Right ventricle myocardium superior (tissue), 1 donor: ENCODE measurements at regions not wholly inside any gene's neighbourhood (a gene's known extent, or its start where the extent isn't known, plus 50 kb on each side); places are given as distances from the start of the nearest gene placed in this dataset.

ENCODE experiments used
- ATAC-seq: fragments of 200-7000 bp; cut with Tn5 transposase; one replicate; pipeline ENCODE4 v1.9.1; 2020; ENCODE audit warnings: mild to moderate bottlenecking; ENCODE audit not compliant: poor library complexity
- DNase-seq: peaks from one replicate; pipeline ENCODE4 v3.0.0-alpha.2; 2020
- intact Hi-C: fragments of 100-400 bp; cut with DNase I; formaldehyde crosslinking; loops from one replicate; pipeline ENCODE4 v1.11.2; 2022
- donor health status: DM: no; HTN: yes; CAD: no; lungs with severe emphysema.

GRCh38 chr6:28720357-28721231 lies 194.9 kb downstream of the GPX5 start:
- DNase-seq (no peak), ATAC-seq (no peak)
- intact Hi-C loops = no loop called here

- intact Hi-C loops = no loop called here
- DNase-seq (no peak), ATAC-seq (no peak)
Observed at GRCh38 chr6:28721372-28721771, 195.7 kb downstream of the GPX5 start.

DNA sequence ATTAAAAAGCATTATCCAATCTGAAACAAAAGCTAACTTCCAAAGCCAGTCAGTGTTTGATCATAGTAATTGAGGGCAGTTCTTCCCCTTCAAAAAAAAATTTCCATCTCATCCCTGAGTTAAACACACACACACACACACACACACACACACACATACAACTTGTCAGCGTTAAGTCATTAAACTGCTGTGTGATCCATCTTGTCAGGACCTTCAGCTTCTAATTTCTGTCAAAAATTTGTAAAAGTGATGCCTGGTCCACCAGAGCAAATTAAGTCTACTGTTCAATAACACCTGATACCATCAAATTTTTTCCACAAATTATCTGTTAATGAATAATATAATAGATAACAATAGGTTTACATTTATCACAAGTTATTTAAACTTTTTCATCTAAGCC lies 198.7 kb downstream of the GPX5 start:
- intact Hi-C loops = no loop called here
- no peak for DNase-seq
- no peak for ATAC-seq

DNA sequence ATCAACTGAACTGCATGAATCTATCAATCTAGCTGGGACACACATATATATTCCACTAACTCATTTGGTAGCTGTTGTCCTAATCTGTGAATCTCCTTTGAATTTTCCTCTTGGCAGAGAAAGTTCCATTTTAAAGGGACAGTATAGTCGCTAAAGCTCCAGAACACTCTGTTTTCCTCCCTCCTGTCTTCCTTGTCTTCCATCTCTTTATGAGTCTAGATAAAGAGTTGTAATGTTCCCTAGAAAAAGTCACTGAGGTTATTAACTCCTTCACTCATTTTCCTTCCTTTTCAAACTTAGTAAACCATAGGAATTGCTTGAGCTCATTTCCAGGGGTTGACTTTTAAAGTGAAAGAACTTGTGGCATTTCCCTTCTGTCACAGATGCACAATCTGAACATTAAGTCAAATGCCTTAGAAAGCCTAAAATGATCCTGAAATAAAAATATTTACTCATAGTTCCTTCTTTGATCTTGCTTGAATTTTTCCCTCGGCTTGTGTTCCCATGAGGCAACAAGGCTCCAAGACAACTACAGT lies 198.4 kb downstream of the TRIM27 start:
- DNase-seq (no peak), ATAC-seq (no peak)
- intact Hi-C loops = no loop called here

DNA sequence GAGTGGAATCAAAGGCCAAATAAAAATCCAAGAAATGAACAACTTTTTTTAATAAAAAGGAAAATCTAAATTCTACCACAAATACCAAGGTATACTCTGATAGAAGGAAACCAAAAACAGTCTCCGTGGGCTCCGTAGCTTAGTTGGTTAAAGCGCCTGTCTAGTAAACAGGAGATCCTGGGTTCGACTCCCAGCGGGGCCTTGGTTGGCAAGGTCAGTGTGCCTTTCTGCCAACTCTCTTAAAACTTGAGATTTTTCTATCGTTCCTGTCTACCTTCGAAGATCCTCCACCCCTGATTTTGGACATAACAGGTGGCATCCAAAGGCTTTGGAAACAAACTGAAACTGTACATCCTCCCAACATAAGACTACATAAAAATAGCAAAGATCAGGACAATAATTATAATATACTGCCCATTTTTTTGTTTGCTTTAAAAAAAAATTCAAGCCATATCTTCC lies 197.9 kb downstream of the TRIM27 start:
- DNase-seq = no peak
- no peak for ATAC-seq
- intact Hi-C loops = no loop called here

- ATAC-seq (no peak), DNase-seq (no peak)
- intact Hi-C loops = no loop called here
Observed at GRCh38 chr6:28726569-28727309, 197.0 kb downstream of the TRIM27 start.

DNA sequence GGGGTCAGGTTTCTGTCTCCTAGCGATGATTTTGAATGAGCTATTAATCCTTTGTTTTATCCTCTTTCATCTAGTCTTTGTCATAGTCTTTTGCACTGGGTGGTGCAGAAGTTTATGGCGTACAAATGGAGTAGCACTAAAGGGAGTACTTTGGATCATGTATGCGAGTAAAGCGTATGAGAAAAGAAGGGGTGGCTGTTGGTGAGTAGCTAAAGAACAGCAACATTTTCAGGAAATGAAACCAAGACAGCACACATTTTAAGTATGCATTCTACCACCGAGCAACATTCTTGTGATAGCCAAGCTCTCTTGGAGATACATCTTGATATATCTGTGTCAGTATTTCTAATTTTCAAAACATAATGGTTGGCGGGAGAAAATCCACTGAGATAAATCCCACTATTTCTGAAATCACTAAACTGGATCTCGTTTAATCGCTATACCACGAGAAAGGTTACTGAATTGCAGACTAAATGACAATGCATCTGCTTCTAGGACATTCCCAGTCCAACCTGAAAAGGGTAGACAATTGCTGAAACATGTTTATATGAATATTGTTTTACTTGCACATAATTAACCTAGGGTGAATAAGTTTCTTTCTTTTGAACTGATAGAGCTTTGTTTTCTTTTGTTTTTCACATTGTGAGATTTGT lies 196.1 kb downstream of the TRIM27 start:
- DNase-seq = no peak
- ATAC-seq = no peak
- intact Hi-C loops = no loop called here

- intact Hi-C loops = no loop called here
Observed at GRCh38 chr6:28729501-28730402, 194.0 kb downstream of the TRIM27 start.

GRCh38 chr6:28732052-28732451 lies 191.7 kb downstream of the TRIM27 start:
- DNase-seq = no peak
- intact Hi-C loops = no loop called here
- ATAC-seq = no peak

More at GRCh38 chr6:28729501-28730402, 194.0 kb downstream of the TRIM27 start:
- no peak for ATAC-seq
- no peak for DNase-seq

DNA sequence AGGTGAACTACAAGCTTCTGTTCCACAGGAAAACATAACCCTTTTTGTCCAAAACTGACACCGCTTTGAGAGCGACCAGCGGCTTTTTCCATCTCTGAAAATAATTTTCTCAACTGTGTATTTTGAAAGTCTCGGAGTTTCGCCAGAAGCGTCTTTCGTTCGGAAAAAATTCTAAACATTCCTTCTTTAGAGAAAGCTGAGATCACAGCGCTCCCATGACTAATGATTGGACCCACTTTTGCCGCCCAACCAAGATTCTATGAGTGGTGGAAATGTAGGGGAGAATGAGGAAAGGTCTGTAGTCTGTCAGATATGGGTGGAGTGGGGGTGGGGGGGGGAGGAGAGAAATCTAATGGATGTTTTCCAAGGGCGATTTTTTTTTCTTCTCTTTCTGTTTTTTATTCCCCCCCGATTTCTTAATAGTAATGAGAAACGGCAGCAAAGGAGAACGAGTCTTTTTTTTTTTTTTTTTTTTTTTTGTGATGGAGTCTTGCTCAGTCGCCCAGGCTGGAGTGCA lies 189.3 kb downstream of the TRIM27 start:
- ATAC-seq (no peak), DNase-seq (no peak)
- intact Hi-C loops = no loop called here

DNA sequence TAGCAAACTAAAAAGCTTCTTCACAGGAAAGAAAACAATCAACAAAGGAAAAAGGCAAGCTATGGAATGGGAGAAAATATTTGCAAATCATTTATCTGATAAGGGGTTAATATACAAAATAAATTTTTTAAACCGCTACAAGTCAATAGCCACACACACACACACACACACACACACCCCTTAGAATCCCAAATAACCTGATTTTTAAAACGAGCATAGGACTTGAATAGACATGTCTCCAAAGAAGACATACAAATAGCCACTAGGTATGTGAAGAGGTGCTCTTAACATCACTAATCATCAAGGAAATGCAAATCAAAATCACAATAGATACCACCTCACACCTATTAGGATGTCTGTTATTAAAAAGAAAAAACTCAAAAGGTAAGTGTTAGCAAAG lies 187.7 kb downstream of the TRIM27 start:
- intact Hi-C loops = no loop called here
- ATAC-seq (no peak), DNase-seq (no peak)

DNA sequence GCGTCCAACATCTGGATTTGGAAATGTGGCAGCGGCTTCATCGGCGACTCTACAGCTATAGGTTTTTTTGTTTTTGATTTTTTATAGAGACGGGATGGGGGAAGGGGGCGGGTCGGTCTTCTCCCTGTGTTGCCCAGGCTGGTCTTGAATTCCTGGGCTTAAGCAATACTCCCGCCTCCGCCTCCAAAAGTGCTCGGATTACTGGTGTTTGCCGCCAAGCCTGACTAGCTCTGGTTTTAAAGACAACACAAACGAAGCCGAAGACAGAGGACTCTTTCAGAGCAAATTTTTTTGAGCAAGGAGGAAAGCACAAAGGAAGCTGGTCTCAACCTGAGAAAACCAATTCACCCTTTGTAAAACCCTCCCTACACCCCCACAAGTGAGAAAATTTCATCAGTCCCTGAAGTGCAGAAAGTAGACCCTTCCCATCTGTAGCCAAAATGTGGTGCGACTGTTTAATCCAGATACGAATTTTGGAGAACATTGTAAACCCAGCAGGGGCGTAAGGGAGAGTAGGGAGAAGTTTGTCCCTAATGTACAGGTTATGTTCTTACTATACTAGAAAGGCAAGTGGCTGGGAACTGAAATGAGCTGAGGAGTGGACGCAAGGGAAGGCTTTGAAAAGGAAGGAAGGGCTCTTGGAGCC lies 185.9 kb downstream of the TRIM27 start:
- no peak for ATAC-seq
- intact Hi-C loops = no loop called here
- no peak for DNase-seq

DNA sequence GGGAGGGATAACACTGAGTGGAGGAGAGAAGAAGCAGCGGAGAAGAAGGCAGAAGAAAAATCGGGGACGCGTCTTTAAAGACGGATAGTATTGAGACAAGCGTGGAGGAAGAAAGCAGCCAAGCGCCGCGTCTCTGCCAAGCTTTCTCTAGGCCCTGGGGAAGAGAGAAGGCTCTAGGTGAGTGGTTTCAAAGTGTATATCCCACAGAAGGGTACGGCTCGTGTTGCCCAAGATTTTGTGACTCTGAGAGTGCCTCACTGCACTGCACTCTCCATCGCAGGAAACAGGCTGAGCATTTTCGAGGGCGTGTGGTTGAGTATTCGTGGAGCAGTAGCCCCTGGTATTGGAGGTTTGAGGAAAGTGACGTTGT lies 185.4 kb downstream of the TRIM27 start:
- intact Hi-C loops = no loop called here
- ATAC-seq (no peak), DNase-seq (no peak)

GRCh38 chr6:28741363-28741762 lies 182.4 kb downstream of the TRIM27 start:
- no peak for ATAC-seq
- intact Hi-C loops = no loop called here
- no peak for DNase-seq

DNA sequence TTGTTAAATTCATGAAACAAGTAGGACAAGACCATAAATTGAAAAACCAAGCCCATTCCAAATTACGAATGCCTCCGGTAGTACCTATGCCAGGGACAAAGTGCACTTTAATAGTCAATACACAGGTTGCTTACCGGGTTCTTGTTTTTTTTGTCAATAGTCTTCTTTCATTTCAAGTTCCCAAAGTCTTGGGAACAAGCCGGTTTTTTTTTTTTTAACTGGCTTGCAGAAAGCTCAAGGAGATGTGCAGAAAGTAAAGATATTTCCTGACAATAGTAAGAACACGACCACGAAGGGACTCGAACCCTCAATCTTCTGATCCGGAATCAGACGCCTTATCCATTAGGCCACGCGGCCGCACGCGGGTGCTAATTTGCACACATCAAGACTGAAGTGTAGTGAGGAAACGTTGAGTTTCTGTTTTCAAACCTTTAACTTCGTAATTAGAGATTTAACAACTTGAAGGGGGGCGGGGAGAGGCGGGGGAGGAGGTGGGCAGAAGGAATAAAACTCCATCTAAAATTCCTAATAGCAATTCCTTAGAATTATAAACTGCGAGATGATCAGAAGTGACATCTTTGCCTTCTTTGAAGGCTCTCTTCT lies 181.0 kb downstream of the TRIM27 start:
- no peak for ATAC-seq
- DNase-seq = no peak
- intact Hi-C loops = no loop called here

DNA sequence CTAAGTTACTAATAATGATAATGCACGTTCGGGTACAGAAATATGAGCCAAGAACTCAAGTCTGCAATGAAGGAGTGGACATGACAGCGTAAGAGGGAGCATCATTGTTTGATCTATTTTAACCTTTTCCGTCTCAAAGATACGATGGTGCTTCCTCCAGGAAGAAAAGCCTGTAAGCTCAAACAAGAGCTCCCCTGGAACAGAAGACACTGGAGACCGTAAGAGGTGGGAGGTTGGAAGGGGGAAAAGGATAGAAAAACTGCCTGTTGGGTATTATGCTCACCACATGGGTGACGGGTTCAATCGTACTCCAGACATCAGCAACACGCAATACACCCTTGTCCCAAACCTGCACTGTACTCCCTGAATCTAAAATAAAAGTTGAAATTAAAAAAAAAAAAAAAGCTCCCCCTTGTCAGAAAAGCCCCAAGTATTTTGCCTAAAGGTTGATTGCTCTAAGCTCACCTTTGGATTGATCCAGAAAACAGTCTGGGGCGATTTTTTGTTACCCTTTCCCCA lies 180.5 kb downstream of the TRIM27 start:
- no peak for ATAC-seq
- intact Hi-C loops = no loop called here
- DNase-seq = no peak

DNA sequence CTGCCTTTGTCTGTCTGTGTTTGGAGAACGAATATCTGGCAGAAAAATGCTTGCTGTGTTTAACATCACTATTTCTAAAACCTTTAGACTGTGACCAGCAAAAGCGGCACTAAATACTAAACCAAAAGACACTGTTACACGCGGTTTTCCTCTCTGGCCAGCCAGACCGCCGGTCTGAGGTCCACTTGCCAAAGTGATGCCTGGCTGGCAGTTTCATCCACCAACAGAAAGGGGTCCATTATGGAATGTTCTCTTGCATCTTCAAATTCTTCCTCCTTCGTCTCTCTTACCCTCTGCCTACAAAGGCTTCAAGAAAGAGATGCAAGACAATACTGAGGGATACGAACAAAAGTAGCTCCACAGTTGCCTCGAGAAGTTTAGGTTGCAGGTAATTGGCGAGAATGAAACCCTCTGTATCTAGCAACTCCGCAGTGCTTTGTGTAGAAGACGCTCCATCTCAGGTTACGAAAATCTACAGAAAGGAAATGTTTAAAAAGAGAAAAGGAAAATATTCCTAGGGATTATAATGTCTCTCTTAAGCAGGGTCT lies 176.6 kb downstream of the TRIM27 start:
- DNase-seq (no peak), ATAC-seq (no peak)
- intact Hi-C loops = loop anchor here (2.0 kb wide), 1 partner anchor 32 kb away; no protein-coding TSS in a partner anchor
